ENCODE measurements at regions not wholly inside any gene's neighbourhood (a gene's known extent, or its start where the extent isn't known, plus 50 kb on each side); places are given as distances from the start of the nearest gene placed in this dataset.

GRCh38 chr9:22216730-22217172 lies 207.6 kb upstream of the CDKN2B start:
- H3K27me3 Mint-ChIP-seq: no peaks in the 10 kb centered on the region

GRCh38 chr9:22217254-22217653 lies 208.1 kb upstream of the CDKN2B start:
- no peak overlapping the region for H3K27ac Mint-ChIP-seq
- H3K36me3 ChIP-seq (replicated peaks in 1 of 2; ENCODE audit: control extremely low read depth in 1 of 2, control insufficient read depth in 1 of 2, extremely low read depth in 1 of 2, insufficient read depth in 2 of 2, low read length in 1 of 2): no peaks in the 10 kb centered on the region
- POLR2A ChIA-PET: no interaction called here

More at GRCh38 chr9:22216730-22217172, 207.6 kb upstream of the CDKN2B start:
- Histone ChIP-seq H4K20me1 (ENCODE audit: control insufficient read depth, insufficient read depth, low read length, poor library complexity, severe bottlenecking) (no peaks in the 10 kb centered on the region), H3K27me3 (replicated peaks in 1 of 4; ENCODE audit: control extremely low read depth in 1 of 4, control insufficient read depth in 3 of 4, insufficient read depth in 4 of 4, low read length in 3 of 4) (no peaks in the 10 kb centered on the region), H3K79me2 (ENCODE audit: control insufficient read depth, insufficient read depth, low read length) (no peaks in the 10 kb centered on the region), H3K9me3 (ENCODE audit: control extremely low read depth in 1 of 3, control insufficient read depth in 2 of 3, insufficient read depth in 1 of 3, low read length in 2 of 3) (no peaks in the 10 kb centered on the region), H2AFZ (ENCODE audit: insufficient read depth, low read depth, low read length, poor library complexity, severe bottlenecking) (no peak overlapping the region), H3K4me3 (ENCODE audit: control extremely low read depth in 1 of 5, extremely low read depth in 1 of 5, insufficient read depth in 1 of 5, low read depth in 2 of 5, low read length in 4 of 5) (no peak overlapping the region), H3K36me3 (replicated peaks in 1 of 2; ENCODE audit: control extremely low read depth in 1 of 2, control insufficient read depth in 1 of 2, extremely low read depth in 1 of 2, insufficient read depth in 2 of 2, low read length in 1 of 2) (no peaks in the 10 kb centered on the region), H3K27ac (ENCODE audit: low read length in 2 of 2) (no peak overlapping the region), H3K9ac (ENCODE audit: low read length) (no peak overlapping the region), H3K4me1 (ENCODE audit: control insufficient read depth in 2 of 2, insufficient read depth in 2 of 2, low read length in 2 of 2) (no peaks in the 10 kb centered on the region), H3K4me2 (replicated peaks; ENCODE audit: low read depth, low read length, poor library complexity, severe bottlenecking) (no peak overlapping the region)
- POLR2A ChIA-PET: no interaction called here
- DNase-seq: no peak
- TF ChIP-seq CTCF (IDR thresholded peaks at IDR 0.05) (no peak), EZH2 (IDR thresholded peaks at IDR 0.05; ENCODE audit: borderline replicate concordance, insufficient read depth, low read depth, low read length, poor library complexity, severe bottlenecking) (no peak)
- intact Hi-C loops (cut with micrococcal nuclease): no loop called here
- Mint-ChIP-seq H3K4me1 (no peaks in the 10 kb centered on the region), H3K9me3 (ENCODE audit: insufficient read depth) (no peaks in the 10 kb centered on the region), H3K27ac (no peak overlapping the region), H3K4me3 (no peak overlapping the region)
- ATAC-seq (ENCODE audit: low read depth): no peak
- CTCF ChIA-PET: interaction anchor here (1.0 kb wide), 1 partner anchor 403 kb away, joined by 3 read pairs; no protein-coding TSS in a partner anchor
- 92% methylated on average over 8 of the region's 8 CpGs for WGBS (ENCODE audit: insufficient coverage)

More at GRCh38 chr9:22217254-22217653, 208.1 kb upstream of the CDKN2B start:
- Histone ChIP-seq H3K9me3 (ENCODE audit: control extremely low read depth in 1 of 3, control insufficient read depth in 2 of 3, insufficient read depth in 1 of 3, low read length in 2 of 3) (no peaks in the 10 kb centered on the region), H3K4me1 (ENCODE audit: control insufficient read depth in 2 of 2, insufficient read depth in 2 of 2, low read length in 2 of 2) (no peaks in the 10 kb centered on the region), H3K4me2 (replicated peaks; ENCODE audit: low read depth, low read length, poor library complexity, severe bottlenecking) (no peak overlapping the region), H3K79me2 (ENCODE audit: control insufficient read depth, insufficient read depth, low read length) (no peaks in the 10 kb centered on the region), H3K4me3 (ENCODE audit: control extremely low read depth in 1 of 5, extremely low read depth in 1 of 5, insufficient read depth in 1 of 5, low read depth in 2 of 5, low read length in 4 of 5) (no peak overlapping the region), H3K9ac (ENCODE audit: low read length) (no peak overlapping the region), H4K20me1 (ENCODE audit: control insufficient read depth, insufficient read depth, low read length, poor library complexity, severe bottlenecking) (no peaks in the 10 kb centered on the region), H2AFZ (ENCODE audit: insufficient read depth, low read depth, low read length, poor library complexity, severe bottlenecking) (no peak overlapping the region), H3K27me3 (replicated peaks in 1 of 4; ENCODE audit: control extremely low read depth in 1 of 4, control insufficient read depth in 3 of 4, insufficient read depth in 4 of 4, low read length in 3 of 4) (no peaks in the 10 kb centered on the region), H3K27ac (ENCODE audit: low read length in 2 of 2) (no peak overlapping the region)
- H3K9me3 Mint-ChIP-seq (ENCODE audit: insufficient read depth): no peaks in the 10 kb centered on the region
- WGBS (ENCODE audit: insufficient coverage): 100% methylated on average over 1 of the region's 2 CpGs
- intact Hi-C loops (cut with micrococcal nuclease): no loop called here
- no peak for DNase-seq
- H3K4me1 Mint-ChIP-seq: no peaks in the 10 kb centered on the region
- TF ChIP-seq EZH2 (IDR thresholded peaks at IDR 0.05; ENCODE audit: borderline replicate concordance, insufficient read depth, low read depth, low read length, poor library complexity, severe bottlenecking) (no peak), CTCF (IDR thresholded peaks at IDR 0.05) (no peak)
- CTCF ChIA-PET: interaction anchor here (1.0 kb wide), 2 partner anchors 21 to 404 kb away, joined by 3 read pairs; no protein-coding TSS in a partner anchor
- H3K4me3 Mint-ChIP-seq: no peak overlapping the region
- no peaks in the 10 kb centered on the region for H3K27me3 Mint-ChIP-seq
- ATAC-seq (ENCODE audit: low read depth): no peak
